ENCODE measurements at regions not wholly inside any gene's neighbourhood (a gene's known extent, or its start where the extent isn't known, plus 50 kb on each side); places are given as distances from the start of the nearest gene placed in this dataset.
"Not testable (repeated sequence)": the region's sequence is repeated elsewhere in the genome, so short reads cannot be mapped to it uniquely, and the experiment has no call there.

DNA sequence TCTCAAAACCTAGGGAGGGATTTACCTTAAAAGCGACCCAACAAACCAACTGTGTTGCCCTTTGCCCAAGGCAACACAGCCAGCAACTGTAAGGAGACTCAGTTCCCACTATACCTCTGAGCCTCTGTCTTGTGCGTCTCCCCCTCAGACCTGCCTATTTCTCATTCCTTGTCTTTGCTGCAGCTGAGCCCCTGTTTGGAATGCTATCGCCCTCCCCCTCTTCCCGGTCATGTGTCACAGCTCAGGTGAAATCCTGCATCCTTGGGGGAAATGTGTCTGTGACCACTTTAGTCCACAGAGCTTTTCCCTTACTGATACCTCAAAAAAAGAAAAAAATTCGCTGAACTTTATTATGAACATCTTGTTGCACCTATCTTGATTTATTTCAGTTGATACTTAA lies 52.0 kb upstream of the LRIG1 start:
- DNase-seq = no peak

DNA sequence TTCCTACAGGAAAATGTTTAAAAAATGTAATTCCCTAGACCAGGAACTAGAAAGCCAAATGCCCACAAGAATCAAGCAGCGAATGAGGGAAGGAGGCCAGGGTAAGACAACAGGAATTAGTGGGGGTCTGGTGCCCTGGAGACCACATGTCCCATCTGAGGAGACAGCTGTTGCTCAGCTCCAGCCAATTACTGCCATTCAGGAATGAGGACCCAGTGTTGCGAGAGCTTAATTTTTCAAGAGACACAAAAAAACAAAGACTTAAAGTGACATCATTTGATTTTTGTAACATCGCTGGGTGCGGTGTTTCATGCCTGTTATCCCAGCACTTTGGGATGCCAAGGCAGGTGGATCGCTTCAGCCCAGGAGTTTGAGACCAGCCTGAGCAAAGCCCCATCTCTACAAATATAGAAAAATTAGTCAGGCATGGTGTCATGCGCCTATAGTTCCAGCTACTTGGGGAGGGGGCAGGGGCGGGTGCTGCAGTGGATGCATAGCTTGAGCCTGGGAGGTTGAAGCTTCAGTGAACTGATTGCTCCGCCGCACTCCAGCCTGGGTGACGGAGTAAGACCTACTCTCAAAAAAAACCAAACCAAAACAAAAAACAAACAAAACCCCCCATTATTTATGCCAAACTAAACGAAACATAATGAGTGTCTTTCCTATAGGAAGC lies 52.8 kb upstream of the LRIG1 start:
- no peak for DNase-seq

DNA sequence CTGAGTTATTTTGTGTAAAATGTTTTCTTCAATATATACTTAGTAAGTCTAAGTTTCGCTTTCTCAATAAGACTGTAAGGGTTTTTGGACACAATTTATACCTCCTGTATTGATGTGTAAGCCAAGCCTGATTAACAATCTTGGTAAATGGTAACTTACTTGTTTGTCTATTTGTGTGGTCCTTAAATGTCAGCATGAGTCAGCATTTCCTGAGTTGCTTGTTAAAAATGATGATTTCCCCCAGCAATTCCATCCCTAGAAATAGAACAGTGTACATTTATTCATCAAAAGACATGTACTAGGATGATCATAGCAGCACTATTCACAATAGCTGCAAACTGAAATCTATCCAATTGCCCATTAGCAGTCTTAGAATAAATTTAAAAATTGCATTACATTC lies 53.4 kb upstream of the LRIG1 start:
- no peak for DNase-seq

DNA sequence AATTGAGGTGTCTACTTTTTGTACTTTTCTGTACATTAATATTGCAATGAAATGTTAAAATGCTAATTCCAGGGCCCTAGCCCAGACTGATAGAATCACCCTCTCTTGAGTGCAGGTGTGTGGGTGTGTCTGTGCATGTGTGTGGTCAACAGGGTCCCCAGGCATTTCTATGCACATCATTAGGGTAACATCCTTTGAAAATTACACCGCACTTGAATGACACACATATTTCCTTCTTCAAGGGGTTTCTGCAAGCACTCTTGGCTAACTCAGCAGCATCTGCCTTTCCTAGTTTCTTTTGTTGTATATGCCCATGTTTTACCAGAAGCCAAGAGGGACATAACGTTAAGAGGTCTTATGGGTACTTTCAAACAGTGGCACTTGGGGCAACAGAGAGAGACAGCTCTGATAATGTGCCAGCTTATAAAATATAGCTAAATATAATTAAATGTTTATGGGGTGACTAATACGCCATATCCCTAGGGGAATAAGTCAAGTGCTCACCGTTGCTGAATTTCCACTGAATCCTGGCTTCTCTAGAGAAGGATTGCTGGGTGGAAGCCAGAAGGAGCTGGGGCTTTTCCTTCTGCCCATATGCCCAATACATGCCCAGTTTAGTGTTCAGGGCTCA lies 54.5 kb upstream of the LRIG1 start:
- no peak for DNase-seq

DNA sequence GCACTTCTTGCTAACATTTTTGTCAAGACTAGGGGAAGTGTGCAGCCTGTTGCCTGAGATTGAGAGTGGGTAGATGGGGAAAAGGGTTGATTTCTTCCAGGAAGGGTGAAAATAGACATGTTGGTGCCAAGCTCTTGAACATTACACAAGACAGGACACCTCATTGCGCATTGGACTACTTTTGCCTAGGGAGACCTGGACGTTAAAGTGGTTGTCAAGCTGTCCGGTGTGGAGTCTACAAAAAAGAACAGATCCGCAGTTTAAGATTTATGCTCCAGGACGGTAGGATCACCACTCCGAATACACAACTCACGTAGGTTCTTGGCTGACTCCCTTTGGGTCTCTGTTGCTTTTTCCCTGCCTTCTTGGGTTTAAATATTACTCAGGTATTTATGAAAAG lies 56.3 kb upstream of the LRIG1 start:
- no peak for DNase-seq

DNA sequence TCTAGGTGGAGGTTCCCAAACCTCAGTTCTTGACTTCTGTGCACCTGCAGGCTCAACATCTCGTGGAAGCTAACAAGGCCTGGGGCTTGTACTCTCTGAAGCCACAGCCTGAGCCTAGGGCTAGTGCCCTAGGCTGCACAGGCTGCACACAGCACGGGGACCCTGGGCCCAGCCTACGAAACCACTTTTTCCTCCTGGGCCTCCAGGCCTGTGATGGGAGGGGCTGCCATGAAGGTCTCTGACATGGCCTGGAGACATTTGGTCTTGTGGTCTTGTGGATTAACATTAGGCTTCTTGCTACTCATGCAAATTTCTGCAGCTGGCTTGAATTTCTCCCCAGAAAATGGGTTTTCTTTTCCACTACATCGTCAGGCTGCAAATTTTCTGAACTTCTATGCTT lies 59.1 kb upstream of the LRIG1 start:
- DNase-seq = not testable (repeated sequence)

DNA sequence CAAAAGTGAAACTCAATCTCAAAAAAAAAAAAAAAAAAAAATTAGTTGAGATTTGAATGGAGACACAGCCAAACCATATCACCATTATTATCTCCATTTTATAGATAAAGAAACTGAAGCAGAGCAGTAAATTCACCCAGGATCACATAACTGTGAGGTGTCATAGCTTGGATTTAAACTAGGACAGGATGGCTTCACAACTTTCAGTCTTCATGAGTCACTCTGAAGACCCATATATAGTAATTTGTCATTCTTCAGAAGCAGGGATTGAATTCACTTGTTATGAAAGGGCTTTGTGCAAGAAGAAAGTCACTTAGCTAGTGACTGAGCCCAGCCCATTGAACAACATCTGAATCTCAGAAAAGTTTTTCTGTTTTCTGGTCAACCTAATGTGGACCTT lies 60.5 kb upstream of the LRIG1 start:
- DNase-seq = no peak

DNA sequence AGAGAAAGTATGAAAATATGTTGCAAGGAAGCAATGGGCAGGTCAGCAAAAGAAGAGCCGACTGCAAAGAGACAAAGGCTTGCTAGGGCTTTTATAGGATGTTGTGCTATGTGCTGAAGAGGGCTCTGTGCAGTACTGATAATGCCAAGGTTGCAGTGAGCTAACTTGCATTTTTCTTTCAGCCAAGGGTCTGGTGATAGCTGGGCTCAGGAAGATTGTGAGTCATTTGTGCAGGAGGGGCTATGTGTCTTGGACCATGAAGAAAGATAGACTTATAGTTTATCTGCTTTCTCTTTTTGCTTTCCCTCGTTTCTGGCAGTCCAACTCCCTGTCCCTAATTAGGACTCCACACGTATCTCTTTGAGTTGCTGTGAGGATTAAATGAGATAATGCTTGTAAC lies 64.5 kb upstream of the LRIG1 start:
- DNase-seq = no peak

DNA sequence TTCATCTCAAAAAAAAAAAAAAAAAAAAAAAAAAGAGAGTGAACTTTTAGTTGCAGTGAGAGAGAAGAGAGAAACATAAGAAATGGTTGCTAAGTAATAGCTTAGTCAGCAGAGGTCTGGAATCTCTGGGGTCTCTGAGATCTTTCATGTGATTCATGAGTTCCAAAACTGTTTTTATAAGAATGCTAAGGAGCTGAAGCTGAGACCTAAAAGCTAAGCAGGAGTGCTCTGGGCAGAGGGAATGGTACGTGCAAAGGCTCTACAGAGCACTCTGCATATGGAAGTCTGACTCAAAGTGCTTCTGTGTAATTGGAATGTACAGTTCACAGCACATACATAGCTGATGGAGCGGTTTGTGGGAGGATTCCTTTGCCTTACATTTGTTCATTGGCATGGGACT lies 66.3 kb upstream of the LRIG1 start:
- no peak for DNase-seq

DNA sequence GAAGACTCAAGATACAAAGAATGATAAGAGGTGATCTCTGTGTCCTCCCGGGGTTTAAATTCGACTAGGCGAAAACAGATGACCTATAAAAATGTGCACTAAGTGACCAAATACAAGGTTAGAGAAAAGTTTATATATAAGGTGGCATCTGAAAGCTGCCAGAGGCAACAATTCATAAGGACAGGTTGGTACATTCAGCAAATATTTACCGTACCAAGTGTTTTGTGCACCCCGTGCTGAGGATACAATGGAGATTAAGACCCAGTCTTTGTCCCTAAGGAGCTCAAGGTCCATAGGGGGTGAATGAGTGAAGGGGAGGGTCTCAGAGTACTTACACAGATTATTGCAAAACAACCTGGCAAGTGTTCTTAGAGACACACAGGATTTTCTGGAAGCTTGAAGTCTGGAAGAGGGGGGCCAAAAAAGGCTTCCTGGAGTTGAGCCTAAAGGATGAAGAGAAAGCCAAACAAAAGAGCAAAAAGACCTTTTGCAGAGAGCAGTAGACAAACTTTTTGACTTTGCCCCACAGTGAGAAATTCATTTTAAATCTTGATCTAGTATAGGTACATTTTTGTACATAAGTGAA lies 71.4 kb upstream of the LRIG1 start:
- no peak for DNase-seq

DNA sequence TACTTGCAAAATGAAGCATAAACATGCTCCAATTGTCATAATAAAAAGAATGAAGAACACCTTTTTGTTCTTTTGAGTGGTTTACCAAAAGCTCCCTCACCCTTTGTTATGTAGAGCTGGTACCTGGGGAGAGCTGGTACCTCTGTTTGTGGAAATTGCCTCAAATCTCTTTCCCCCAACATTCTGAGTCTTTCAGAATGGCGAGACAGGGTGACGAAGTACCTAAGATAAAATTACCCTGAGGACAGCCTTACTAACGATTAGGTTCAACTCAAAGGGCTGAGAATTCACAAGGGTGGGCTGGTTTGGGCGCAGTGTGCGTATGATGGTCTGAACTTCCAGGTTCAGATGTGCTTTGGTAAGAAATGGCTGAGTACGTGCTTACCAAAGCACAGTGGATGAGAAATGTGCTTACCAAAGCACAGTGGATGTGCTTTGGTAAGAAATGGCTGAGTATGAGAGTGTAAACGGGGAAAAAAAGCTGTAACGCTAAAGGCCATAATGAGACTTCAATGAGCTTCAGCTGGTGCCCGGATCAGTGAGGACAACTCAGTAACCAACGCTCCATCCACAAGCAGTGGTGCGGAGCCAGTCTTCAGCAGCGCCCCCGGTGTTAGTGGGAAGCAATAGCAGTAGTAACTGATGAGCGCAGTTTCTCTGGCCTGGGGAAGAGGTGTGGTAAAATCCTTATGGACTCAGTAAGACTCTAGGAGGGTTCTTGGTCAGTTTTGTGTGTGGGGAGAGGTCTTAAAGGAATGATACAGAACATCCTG lies 72.3 kb upstream of the LRIG1 start:
- DNase-seq = no peak

DNA sequence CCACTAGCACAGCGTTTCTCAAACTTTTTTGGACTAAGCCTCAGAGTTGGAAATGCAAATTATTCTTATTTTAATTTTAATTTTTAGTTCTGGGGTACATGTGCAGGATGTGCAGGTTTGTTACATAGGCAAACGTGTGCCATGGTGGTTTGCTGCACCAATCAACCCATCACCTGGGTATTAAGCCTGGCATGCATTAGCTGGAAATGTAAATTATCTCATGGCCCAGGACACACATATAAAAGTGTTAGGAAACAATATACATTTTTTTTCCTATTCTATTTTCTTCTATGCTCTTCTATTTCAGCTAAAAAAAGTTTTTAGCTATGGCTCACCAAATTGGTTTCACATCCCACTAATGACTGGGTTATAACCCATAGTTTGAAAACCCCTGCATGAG lies 73.3 kb upstream of the LRIG1 start:
- DNase-seq = no peak

DNA sequence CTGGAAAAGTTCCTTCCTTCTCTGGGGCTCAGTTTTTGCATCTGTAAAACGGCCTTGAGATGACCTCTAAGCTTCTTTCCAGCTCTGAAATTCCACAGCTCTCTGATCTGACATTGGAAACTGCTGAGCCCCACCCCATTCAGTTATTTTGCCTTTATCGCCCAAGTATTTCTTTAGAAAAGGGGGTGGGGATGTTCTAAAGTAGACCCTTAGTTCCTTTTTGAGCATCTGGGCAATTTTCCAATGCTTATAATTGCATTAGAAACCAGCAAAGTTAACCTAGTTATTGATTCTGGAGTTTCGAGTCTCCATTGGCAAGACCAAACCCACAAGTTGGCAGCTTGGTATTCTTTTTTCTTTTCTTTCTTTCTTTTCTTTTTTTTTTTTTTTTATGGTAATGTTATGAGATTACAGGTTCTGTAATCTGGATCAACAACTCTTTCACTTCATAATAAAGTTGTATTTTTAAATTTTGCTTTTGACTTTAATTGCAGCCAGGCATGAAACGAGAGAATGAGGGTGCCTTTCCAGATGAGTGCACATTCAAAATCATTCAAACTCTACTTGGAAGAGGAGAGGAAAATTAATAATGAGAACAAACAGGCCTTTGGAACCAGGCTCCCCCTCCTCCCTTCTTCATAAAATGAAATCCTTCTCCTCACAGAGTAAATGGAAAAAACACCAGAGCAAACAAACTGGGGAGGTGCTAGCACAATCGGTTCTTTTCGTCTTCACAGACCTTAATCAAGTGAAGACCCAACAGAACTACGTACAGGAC lies 76.8 kb upstream of the LRIG1 start:
- DNase-seq = no peak

DNA sequence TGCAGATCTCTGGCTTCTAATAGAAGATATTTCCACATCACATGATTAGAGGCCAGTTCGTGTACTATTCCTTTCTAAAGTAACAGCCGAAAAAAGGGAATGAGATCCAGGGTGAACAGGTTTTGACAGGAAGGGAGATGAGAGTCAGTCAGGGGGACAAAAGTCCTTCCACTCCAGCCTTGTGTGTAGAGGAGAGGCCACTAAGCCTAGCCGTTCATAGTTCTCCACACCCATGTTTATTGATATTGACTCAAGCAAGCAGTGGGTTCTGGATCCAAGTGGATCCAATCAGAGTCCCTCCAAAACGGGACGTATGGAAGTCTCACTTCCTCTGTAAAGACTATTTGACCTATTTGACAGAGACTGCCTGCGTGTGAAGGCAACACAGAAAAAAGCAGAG lies 80.4 kb upstream of the LRIG1 start:
- no peak for DNase-seq

DNA sequence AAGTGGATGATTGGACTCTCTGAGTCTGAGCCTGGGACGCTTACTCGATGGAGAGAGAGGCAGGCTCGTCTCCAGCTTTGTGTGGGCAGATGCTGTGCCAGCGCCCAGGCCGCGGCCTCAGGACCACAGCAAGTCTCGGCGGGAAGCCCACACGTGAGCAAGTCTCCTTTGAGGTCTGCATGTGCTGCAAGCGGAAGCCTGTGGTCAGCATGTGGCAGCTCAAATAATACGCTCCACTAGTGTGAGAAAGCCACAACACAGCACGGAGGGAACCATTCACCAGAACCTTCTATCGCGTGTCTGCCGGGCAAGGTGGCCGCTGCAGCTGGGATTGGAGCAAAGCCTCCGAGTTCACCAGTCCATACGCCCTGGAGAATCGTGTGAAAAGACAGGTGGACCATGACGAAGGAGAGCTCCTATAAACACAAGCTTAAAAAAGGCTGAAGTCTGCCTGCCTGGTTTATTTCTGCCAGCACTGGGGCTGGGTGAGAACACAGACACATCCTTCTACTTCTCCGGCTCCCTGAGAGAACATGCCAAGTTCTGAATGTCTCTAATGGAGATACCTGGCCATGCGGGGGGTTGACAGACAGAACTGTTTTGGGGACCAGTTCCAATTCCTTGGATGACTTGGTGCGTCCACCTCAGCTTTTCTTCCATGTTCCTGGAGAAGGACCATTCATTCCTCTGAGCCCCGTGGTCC lies 82.0 kb upstream of the LRIG1 start:
- no peak for DNase-seq

DNA sequence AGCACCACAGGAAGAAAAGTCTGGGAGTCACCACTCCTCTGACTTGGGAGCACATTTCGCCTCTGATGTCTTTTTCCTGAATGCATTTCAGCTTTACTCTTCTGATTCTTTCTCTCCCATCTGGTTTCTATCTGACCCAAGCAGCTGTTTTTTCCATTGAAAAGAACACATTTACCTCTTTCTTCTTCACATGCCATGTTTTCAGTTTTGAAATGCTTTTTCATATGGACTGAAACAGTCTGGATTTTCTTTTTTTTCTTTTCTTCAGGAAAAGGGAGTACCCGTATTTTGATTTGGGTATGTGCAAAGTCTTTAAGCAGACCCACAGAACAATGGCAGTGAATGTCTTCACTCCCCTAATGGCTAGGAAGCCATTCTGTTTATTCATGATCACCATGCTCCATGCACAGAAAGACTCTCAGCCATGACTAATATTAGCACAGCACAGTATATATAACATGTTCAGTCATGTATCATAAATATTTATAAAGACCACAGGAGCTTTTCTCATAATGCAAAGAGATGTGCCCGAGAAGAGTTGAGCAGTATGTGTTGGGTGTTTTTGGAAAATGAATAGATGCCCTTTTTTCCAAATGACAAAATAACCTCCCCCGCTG lies 82.7 kb upstream of the LRIG1 start:
- DNase-seq = no peak

DNA sequence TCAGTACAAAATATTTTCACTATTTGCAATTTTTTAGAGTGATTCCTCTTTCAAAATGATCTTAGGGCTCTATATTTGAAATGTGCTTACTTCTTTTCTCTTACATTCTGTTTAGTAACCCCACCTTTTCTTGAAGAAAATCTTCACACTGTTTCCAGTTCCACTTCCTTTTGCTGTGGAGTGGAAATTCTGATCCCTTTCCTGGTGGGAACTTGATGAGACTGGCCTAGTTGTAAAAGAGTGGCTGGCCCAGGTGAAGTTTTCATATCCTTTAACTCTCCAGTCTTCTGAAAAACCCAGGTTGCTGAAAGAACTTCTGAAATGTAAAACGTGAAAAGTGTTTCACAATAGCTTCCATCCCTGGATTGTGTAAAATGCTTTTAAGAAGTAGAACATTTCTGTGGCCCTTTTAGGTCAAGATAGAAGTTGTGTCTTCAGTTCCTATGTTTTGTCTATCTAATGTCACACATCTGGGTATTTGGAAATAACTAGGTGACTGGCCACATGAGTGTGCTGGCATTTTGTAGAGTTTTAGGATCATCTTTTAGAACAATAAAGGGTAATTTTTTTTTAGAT lies 84.8 kb upstream of the LRIG1 start:
- DNase-seq = no peak

DNA sequence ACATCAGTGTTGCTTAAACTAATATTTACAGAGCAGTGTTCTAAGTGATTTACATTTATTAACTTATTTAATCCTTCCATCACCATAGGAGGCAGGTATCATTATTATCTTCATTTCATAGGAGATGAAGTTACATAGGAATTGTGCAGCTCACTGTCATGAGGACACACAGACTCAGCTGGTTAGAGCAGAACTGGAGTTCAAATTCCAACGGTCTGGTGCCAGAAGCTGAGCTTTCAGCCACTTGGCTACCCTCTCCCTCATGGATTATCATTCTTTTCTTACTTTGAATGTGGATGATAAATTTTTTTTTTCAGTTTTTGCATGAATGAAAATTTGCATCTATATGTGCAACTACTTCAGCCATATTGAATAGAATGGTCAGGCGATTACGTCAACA lies 86.0 kb upstream of the LRIG1 start:
- DNase-seq = no peak

DNA sequence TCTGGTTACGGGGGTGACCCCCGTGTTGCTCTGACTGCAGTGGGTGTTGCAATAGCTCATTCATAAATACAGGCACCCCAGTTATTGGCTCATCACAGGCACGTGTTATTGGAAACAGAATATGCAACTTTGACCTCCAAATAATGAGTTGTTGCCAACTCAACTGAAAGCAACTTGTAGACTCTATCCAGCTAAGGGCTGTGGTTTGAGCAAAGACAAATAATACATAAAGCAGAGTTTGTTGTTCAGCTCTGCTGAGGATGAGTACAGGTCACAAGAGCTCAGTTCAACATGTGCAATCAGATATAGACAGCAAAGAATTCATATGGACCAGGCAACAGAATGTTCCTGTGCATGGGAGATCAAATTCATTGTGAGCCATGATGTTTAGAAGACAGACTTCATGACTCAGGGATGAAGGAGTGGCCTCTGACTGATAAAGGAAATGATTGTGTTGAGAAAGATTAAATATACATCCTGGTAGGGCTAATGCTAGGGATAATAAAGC lies 87.6 kb upstream of the LRIG1 start:
- DNase-seq = no peak

DNA sequence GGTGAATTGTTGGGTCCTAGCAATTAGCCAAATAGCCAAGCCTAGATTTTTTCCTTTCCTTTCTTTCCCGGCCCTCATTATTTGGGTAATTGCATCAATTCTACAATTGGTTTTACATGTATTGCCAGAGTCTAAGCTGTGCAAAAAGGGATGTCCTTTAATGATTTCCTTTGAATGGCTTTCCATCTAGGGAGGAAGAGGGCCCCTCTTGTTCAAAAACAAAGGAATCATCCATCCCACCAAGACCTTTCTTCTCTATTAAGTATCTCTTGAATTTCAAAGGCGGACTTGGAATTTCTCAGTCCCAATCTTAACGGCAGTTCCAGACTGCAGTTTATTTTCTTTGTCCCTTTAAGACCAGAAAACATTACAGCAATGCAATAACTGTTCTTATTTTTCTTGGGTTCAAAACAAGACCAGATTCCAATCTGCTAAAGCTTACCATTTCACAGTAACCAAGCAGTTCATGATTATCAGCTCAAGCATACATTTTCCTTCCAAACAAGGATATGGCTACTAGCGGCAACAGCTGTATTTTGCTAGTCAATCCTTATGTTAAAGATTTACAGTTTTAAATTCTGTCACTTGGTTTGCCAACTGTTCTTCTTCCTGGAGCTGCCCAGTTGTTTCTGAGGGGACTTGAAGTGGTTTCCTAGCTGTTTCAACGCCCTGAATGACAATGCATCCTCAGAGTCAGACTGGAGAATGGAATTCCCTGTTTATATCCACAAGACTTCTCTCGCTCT lies 91.4 kb upstream of the LRIG1 start:
- no peak for DNase-seq
